WTC11 (cell line): ENCODE measurements at regions not wholly inside any gene's neighbourhood (a gene's known extent, or its start where the extent isn't known, plus 50 kb on each side); places are given as distances from the start of the nearest gene placed in this dataset.
A peak's percentile ranks its signal among the peaks of the same experiment; 100 is the strongest.

ENCODE experiments used
- ATAC-seq: fragments of 200-7000 bp; cut with Tn5 transposase; 2 replicates; pipeline ENCODE4 v1.10.0; 2021; ENCODE audit warnings: mild to moderate bottlenecking, moderate library complexity
- CTCF ChIA-PET: fragments of 300-600 bp; sonication (Branson Sonifier 250); formaldehyde crosslinking; loops from one replicate; lab custom pipeline; 2021; ENCODE audit warnings: antibody characterized with exemption; lab: Charles Lee
- POLR2A ChIA-PET: fragments of 350-600 bp; sonication (Branson Sonifier 250); formaldehyde crosslinking; loops from one replicate; lab custom pipeline; 2021; ENCODE audit warnings: antibody characterized with exemption; lab: Charles Lee
- DNase-seq: peaks from one replicate; pipeline ENCODE4 v3.0.0; 2021; ENCODE audit warnings: low spot score
- H3K27ac Mint-ChIP-seq: 2 replicates; pipeline ENCODE4 v1.8.0; 2021; ENCODE audit warnings: mixed read lengths
- H3K27me3 Mint-ChIP-seq: 2 replicates; pipeline ENCODE4 v1.8.0; 2021; ENCODE audit warnings: low read depth, mild to moderate bottlenecking, moderate library complexity, mixed read lengths
- H3K36me3 Mint-ChIP-seq: 2 replicates; pipeline ENCODE4 v1.8.0; 2021; ENCODE audit warnings: mixed read lengths
- H3K4me1 Mint-ChIP-seq: 2 replicates; pipeline ENCODE4 v1.8.0; 2022; ENCODE audit warnings: mixed read lengths
- H3K4me3 Mint-ChIP-seq: 2 replicates; pipeline ENCODE4 v1.8.0; 2021; ENCODE audit warnings: mild to moderate bottlenecking, moderate library complexity, mixed read lengths
- H3K9me3 Mint-ChIP-seq: 2 replicates; pipeline ENCODE4 v1.8.0; 2021; ENCODE audit warnings: mixed read lengths
- ESRRA ChIP-seq: sonication (generic); formaldehyde crosslinking; IDR thresholded peaks from 2 replicates; pipeline ENCODE4 v1.8.1; 2022; ENCODE audit warnings: mild to moderate bottlenecking, missing genetic modification reagents, borderline replicate concordance
- GABPB1 ChIP-seq: sonication (generic); formaldehyde crosslinking; IDR thresholded peaks from 2 replicates; pipeline ENCODE4 v1.8.1; 2023; ENCODE audit warnings: mild to moderate bottlenecking, missing genetic modification reagents
- HMGXB4 ChIP-seq: sonication (generic); formaldehyde crosslinking; IDR thresholded peaks from 2 replicates; pipeline ENCODE4 v1.8.1; 2023; ENCODE audit warnings: mild to moderate bottlenecking, moderate library complexity, missing genetic modification reagents
- IRF2 ChIP-seq: sonication (generic); formaldehyde crosslinking; IDR thresholded peaks from 2 replicates; pipeline ENCODE4 v1.8.0; 2022; ENCODE audit warnings: low read depth, missing genetic modification reagents, borderline replicate concordance
- MAX ChIP-seq: sonication (generic); formaldehyde crosslinking; IDR thresholded peaks from 2 replicates; pipeline ENCODE4 v1.8.0; 2022; ENCODE audit warnings: mild to moderate bottlenecking, missing genetic modification reagents
- PRDM15 ChIP-seq: sonication (generic); formaldehyde crosslinking; IDR thresholded peaks from 2 replicates; pipeline ENCODE4 v1.8.0; 2022; ENCODE audit warnings: missing genetic modification reagents
- PREB ChIP-seq: sonication (generic); formaldehyde crosslinking; IDR thresholded peaks from 2 replicates; pipeline ENCODE4 v1.8.1; 2022; ENCODE audit warnings: mild to moderate bottlenecking, missing genetic modification reagents, moderate library complexity, borderline replicate concordance
- SMAD4 ChIP-seq: sonication (generic); formaldehyde crosslinking; IDR thresholded peaks from 2 replicates; pipeline ENCODE4 v1.8.0; 2022; ENCODE audit warnings: mild to moderate bottlenecking, missing genetic modification reagents
- ZNF281 ChIP-seq: sonication (generic); formaldehyde crosslinking; IDR thresholded peaks from 2 replicates; pipeline ENCODE4 v1.8.0; 2023; ENCODE audit warnings: mild to moderate bottlenecking, missing genetic modification reagents
- ZNF396 ChIP-seq: fragments of 250-450 bp; sonication (Bioruptor Pico); IDR thresholded peaks from 2 replicates; pipeline ENCODE4 v1.8.0; 2021; ENCODE audit warnings: mild to moderate bottlenecking, moderate library complexity, borderline replicate concordance

GRCh38 chr6:167734662-167735083, 92.0 kb upstream of the AFDN start (continued):
- TF ChIP-seq SMAD4 (CRISPR knock-in tag): no peak
- no peak for TF ChIP-seq ZNF396 (CRISPR knock-in tag)
- TF ChIP-seq HMGXB4 (CRISPR knock-in tag): no peak
- no peak for TF ChIP-seq GABPB1 (CRISPR knock-in tag)
- no peak for TF ChIP-seq PREB (CRISPR knock-in tag)
- TF ChIP-seq ZNF281: no peak
- no peak for TF ChIP-seq MAX (CRISPR knock-in tag)
- no peak for TF ChIP-seq ESRRA (CRISPR knock-in tag)

GRCh38 chr6:167735084-167735950, 91.4 kb upstream of the AFDN start:
- CTCF ChIA-PET: no interaction called here
- peaks cover 12% of the 10 kb centered on the region for H3K9me3 Mint-ChIP-seq
- no peak overlapping the region for H3K4me3 Mint-ChIP-seq
- POLR2A ChIA-PET: no interaction called here
- TF ChIP-seq IRF2 (CRISPR knock-in tag) (no peak), GABPB1 (CRISPR knock-in tag) (peak; percentile 66; the same call in 1 of the 2 replicates)
- TF ChIP-seq, all 79 proteins: peak for 1
- H3K27ac Mint-ChIP-seq: no peak overlapping the region
- no peaks in the 10 kb centered on the region for H3K36me3 Mint-ChIP-seq
- peaks cover 3% of the 10 kb centered on the region; the same call in 1 of the 2 replicates for H3K4me1 Mint-ChIP-seq
- no peak for DNase-seq
- no peaks in the 10 kb centered on the region for H3K27me3 Mint-ChIP-seq
- no peak for ATAC-seq

- H3K9me3 Mint-ChIP-seq: peaks cover 12% of the 10 kb centered on the region
- H3K36me3 Mint-ChIP-seq: no peaks in the 10 kb centered on the region
- no peaks in the 10 kb centered on the region for H3K27me3 Mint-ChIP-seq
- H3K4me3 Mint-ChIP-seq: no peak overlapping the region
- ChIA-PET POLR2A (no interaction called here), CTCF (no interaction called here)
- no peak overlapping the region for H3K27ac Mint-ChIP-seq
- DNase-seq: no peak
- H3K4me1 Mint-ChIP-seq: peaks cover 3% of the 10 kb centered on the region; the same call in 1 of the 2 replicates
- TF ChIP-seq PRDM15 (CRISPR knock-in tag): 0 out of 2 replicates have a peak, but pooled peaks have one; percentile 25
- no peak for TF ChIP-seq ZNF396 (CRISPR knock-in tag)
- ATAC-seq: no peak
These were observed 90.8 kb upstream of the AFDN start for GRCh38 chr6:167735951-167736288.
